Neural progenitor cell (in vitro differentiated cells): ENCODE measurements at regions not wholly inside any gene's neighbourhood (a gene's known extent, or its start where the extent isn't known, plus 50 kb on each side); places are given as distances from the start of the nearest gene placed in this dataset.

Experiments used
- CTCF ChIP-seq: fragments of 200-600 bp; sonication (generic); IDR thresholded peaks from 2 replicates; pipeline ENCODE4 v1.5.1; 2017; ENCODE audit warnings: antibody characterized with exemption, mild to moderate bottlenecking
- EZH2 ChIP-seq: fragments of 200-600 bp; sonication (generic); IDR thresholded peaks from 2 replicates; pipeline ENCODE4 v1.6.1; 2017; ENCODE audit warnings: antibody characterized with exemption, mild to moderate bottlenecking, moderate library complexity
- EZH2phosphoT487 ChIP-seq: fragments of 200-600 bp; sonication (generic); IDR thresholded peaks from 2 replicates; pipeline ENCODE4 v1.6.1; 2017; ENCODE audit warnings: antibody characterized with exemption

DNA sequence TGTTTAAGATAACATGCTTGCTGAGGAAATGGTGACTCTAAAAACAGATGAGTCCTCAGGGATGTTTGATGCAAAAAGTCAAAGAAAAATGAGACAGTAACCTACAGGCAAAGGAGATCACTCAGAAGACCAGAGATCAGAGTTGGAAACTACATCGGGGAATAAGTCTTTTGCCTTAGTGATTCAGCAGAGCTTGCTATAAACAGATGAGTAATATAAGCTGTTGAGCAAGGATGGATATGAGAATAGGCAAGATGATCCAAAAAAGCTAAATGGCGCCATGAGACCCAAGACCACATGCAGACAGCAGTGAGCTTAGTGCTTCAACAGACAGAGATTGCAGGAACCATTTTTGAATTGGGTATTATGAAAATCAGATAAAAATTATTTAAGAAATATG, 168.6 kb downstream of the POSTN start:
- no peak for TF ChIP-seq CTCF
- TF ChIP-seq EZH2: no peak
- no peak for TF ChIP-seq EZH2phosphoT487
